SK-N-SH treated with all-trans-retinoic acid at 6 μM for 48 hours (cell line): ENCODE measurements at regions not wholly inside any gene's neighbourhood (a gene's known extent, or its start where the extent isn't known, plus 50 kb on each side); places are given as distances from the start of the nearest gene placed in this dataset.

ENCODE experiments used
- CSDC2 ChIP-seq: fragments of 250-450 bp; sonication (Bioruptor Pico); IDR thresholded peaks from 2 replicates; pipeline ENCODE4 v1.5.0; 2020; ENCODE audit warnings: mild to moderate bottlenecking, moderate library complexity
- ISL1 ChIP-seq: fragments of 250-450 bp; sonication (Bioruptor Pico); IDR thresholded peaks from 2 replicates; pipeline ENCODE4 v2.1.2; 2022; ENCODE audit warnings: mild to moderate bottlenecking, moderate library complexity
- ZFP30 ChIP-seq: fragments of 450-650 bp; formaldehyde crosslinking; IDR thresholded peaks from 2 replicates; pipeline ENCODE4 v1.5.0; 2022; ENCODE audit warnings: mild to moderate bottlenecking, moderate library complexity

- TF ChIP-seq ZFP30 (CRISPR knock-in tag) (no peak), CSDC2 (CRISPR knock-in tag) (no peak), ISL1 (CRISPR knock-in tag) (no peak)
Measured at GRCh38 chr14:57018065-57018464, 207.8 kb upstream of the OTX2 start.
